SK-N-SH treated with all-trans-retinoic acid at 6 μM for 48 hours (cell line): ENCODE measurements at regions not wholly inside any gene's neighbourhood (a gene's known extent, or its start where the extent isn't known, plus 50 kb on each side); places are given as distances from the start of the nearest gene placed in this dataset.
"Not testable (repeated sequence)": the region's sequence is repeated elsewhere in the genome, so short reads cannot be mapped to it uniquely, and the experiment has no call there.

Source experiments
- ATAC-seq: fragments of 200-7000 bp; cut with Tn5 transposase; 3 replicates; pipeline ENCODE4 v1.9.1; 2020; ENCODE audit warnings: mild to moderate bottlenecking, moderate library complexity
- ARNTL ChIP-seq: fragments of 450-650 bp; formaldehyde crosslinking; IDR thresholded peaks from 2 replicates; pipeline ENCODE4 v1.5.0; 2020; ENCODE audit warnings: low read depth, mild to moderate bottlenecking, moderate library complexity, borderline replicate concordance
- BACH2 ChIP-seq: fragments of 250-450 bp; sonication (Bioruptor Pico); IDR thresholded peaks from 2 replicates; pipeline ENCODE4 v1.9.0; 2021; ENCODE audit warnings: mild to moderate bottlenecking, borderline replicate concordance
- CREB5 ChIP-seq: fragments of 250-450 bp; sonication (Bioruptor Pico); IDR thresholded peaks from 2 replicates; pipeline ENCODE4 v1.5.1; 2020; ENCODE audit warnings: low read depth, mild to moderate bottlenecking, moderate library complexity
- CSDC2 ChIP-seq: fragments of 250-450 bp; sonication (Bioruptor Pico); IDR thresholded peaks from 2 replicates; pipeline ENCODE4 v1.5.0; 2020; ENCODE audit warnings: mild to moderate bottlenecking, moderate library complexity
- CSRNP3 ChIP-seq: fragments of 250-450 bp; sonication (Bioruptor Pico); IDR thresholded peaks from 2 replicates; pipeline ENCODE4 v1.5.1; 2021; ENCODE audit warnings: mild to moderate bottlenecking, moderate library complexity
- GLIS3 ChIP-seq: fragments of 250-450 bp; sonication (Bioruptor Pico); IDR thresholded peaks from 2 replicates; pipeline ENCODE4 v1.5.0; 2020; ENCODE audit warnings: mild to moderate bottlenecking, moderate library complexity
- PATZ1 ChIP-seq: fragments of 250-450 bp; sonication (Bioruptor Pico); IDR thresholded peaks from 2 replicates; pipeline ENCODE4 v1.8.0; 2020; ENCODE audit warnings: mild to moderate bottlenecking, moderate library complexity, borderline replicate concordance
- PPARA ChIP-seq: fragments of 250-450 bp; sonication (Bioruptor Pico); IDR thresholded peaks from 2 replicates; pipeline ENCODE4 v1.5.0; 2020; ENCODE audit warnings: mild to moderate bottlenecking, borderline replicate concordance
- RARB ChIP-seq: fragments of 250-450 bp; sonication (Bioruptor Pico); IDR thresholded peaks from 2 replicates; pipeline ENCODE4 v1.8.0; 2021; ENCODE audit warnings: mild to moderate bottlenecking, moderate library complexity
- TOX ChIP-seq: fragments of 250-450 bp; sonication (Bioruptor Pico); IDR thresholded peaks from 2 replicates; pipeline ENCODE4 v1.8.0; 2021; ENCODE audit warnings: mild to moderate bottlenecking, moderate library complexity, borderline replicate concordance
- ZC3H10 ChIP-seq: fragments of 250-450 bp; sonication (Bioruptor Pico); IDR thresholded peaks from 2 replicates; pipeline ENCODE4 v1.5.1; 2021; ENCODE audit warnings: mild to moderate bottlenecking, moderate library complexity
- ZFP30 ChIP-seq: fragments of 450-650 bp; formaldehyde crosslinking; IDR thresholded peaks from 2 replicates; pipeline ENCODE4 v1.5.0; 2022; ENCODE audit warnings: mild to moderate bottlenecking, moderate library complexity
- ZNF565 ChIP-seq: fragments of 450-650 bp; formaldehyde crosslinking; conservative IDR thresholded peaks from 2 replicates; pipeline ENCODE4 v1.5.0; 2020; ENCODE audit warnings: low read depth, mild to moderate bottlenecking, moderate library complexity
- ZNF70 ChIP-seq: fragments of 450-650 bp; formaldehyde crosslinking; IDR thresholded peaks from 2 replicates; pipeline ENCODE4 v1.5.0; 2020; ENCODE audit warnings: mild to moderate bottlenecking, moderate library complexity
- ZNF8 ChIP-seq: fragments of 450-650 bp; formaldehyde crosslinking; IDR thresholded peaks from 2 replicates; pipeline ENCODE4 v1.5.0; 2020; ENCODE audit warnings: mild to moderate bottlenecking, moderate library complexity
- TF ChIP-seq, protein P1 (sequence below): fragments of 250-450 bp; sonication (Bioruptor Pico); IDR thresholded peaks from 2 replicates; pipeline ENCODE4 v1.8.0; 2021; ENCODE audit warnings: low read depth, mild to moderate bottlenecking, moderate library complexity, borderline replicate concordance

DNA sequence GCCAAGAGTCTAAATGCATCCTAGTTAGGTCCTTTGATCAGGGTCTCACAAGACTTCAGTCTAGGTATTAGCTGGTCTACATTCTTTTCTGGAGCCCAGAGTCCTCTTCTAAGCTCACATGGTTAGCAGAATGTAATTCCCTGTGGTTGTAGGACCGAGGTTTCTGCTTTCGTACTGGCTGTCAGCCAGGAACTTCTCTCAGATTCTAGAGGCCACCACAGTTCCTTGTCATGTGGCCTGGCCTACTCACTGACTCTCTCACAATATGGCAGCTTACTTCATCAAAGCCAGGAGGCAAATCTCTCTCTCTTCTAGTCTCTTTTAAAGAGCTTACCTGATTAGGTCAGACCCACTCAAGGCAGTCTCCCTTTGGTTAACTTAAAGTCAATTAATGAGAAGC, 82.9 kb downstream of the POU4F1 start:
- TF ChIP-seq CSDC2 (CRISPR knock-in tag) = no peak
- no peak for TF ChIP-seq ZFP30 (CRISPR knock-in tag)
- no peak for TF ChIP-seq BACH2 (CRISPR knock-in tag)
- TF ChIP-seq ZC3H10 (CRISPR knock-in tag) = no peak
- TF ChIP-seq ARNTL (CRISPR knock-in tag) = no peak
- no peak for TF ChIP-seq GLIS3 (CRISPR knock-in tag)
- TF ChIP-seq TOX (CRISPR knock-in tag) = no peak
- no peak for TF ChIP-seq ZNF565 (CRISPR knock-in tag)
- TF ChIP-seq CSRNP3 (CRISPR knock-in tag) = no peak
- TF ChIP-seq, protein P1, sequence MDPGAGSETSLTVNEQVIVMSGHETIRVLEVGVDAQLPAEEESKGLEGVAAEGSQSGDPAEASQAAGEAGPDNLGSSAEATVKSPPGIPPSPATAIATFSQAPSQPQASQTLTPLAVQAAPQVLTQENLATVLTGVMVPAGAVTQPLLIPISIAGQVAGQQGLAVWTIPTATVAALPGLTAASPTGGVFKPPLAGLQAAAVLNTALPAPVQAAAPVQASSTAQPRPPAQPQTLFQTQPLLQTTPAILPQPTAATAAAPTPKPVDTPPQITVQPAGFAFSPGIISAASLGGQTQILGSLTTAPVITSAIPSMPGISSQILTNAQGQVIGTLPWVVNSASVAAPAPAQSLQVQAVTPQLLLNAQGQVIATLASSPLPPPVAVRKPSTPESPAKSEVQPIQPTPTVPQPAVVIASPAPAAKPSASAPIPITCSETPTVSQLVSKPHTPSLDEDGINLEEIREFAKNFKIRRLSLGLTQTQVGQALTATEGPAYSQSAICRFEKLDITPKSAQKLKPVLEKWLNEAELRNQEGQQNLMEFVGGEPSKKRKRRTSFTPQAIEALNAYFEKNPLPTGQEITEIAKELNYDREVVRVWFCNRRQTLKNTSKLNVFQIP (CRISPR knock-in tag) = no peak
- TF ChIP-seq RARB (CRISPR knock-in tag) = no peak
- TF ChIP-seq ZNF70 (CRISPR knock-in tag) = no peak
- ATAC-seq = no peak

- not testable (repeated sequence) for ATAC-seq
Measured at GRCh38 chr13:78518482-78518881, 84.9 kb downstream of the POU4F1 start.

DNA sequence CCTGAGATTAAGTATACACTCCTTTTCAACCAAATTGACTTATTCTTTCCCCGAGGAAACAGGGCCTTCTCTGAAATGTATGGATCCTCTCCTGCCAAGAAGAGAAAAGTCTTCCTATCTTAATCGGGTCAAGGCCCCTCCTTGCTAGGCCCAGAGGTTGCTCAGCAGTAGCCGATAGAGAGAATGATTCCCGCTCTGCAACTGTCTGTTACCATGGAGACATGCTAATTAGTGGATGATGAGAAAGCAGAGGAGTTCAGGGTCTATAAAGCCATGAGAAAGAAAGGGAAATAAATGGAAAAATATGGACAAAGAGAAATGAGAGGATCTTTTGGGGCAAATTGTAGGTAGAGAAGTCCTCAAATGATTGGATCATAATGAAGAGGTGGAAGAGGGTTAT, 103.5 kb downstream of the POU4F1 start:
- no peak for ATAC-seq
- TF ChIP-seq PPARA = no peak

DNA sequence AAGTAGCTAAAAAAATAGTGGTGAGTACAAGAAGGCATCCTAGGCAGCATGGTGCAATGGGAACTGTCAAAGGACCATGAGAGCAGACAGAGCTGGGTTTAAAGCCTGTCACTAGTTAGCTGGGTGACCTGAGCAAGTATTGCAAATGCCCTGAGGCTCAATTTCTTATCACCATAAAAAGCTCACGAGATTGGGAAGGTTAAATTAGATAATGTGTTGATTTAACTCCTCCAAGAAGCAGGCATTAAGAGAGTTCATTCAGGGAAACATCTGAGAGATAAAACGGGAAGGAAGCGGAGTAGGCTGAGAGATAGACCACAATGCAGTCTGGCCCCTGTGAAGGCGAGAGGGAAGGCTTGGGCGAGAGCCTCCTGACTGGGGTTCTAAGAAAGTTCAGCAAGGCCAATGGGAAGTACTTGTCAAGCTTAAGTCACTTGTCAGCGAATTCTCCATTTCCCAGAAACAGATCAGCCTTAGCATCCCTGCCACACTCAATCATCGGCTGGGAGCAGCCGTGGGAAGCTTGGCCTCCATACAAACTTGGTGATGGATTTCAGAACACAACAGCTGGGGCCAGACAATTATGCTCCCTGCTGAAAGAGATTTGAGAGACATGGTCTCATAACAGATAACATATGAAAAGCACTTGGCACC, 105.5 kb downstream of the POU4F1 start:
- ATAC-seq = no peak
- TF ChIP-seq TOX (CRISPR knock-in tag) (no peak), ZNF8 (no peak)

DNA sequence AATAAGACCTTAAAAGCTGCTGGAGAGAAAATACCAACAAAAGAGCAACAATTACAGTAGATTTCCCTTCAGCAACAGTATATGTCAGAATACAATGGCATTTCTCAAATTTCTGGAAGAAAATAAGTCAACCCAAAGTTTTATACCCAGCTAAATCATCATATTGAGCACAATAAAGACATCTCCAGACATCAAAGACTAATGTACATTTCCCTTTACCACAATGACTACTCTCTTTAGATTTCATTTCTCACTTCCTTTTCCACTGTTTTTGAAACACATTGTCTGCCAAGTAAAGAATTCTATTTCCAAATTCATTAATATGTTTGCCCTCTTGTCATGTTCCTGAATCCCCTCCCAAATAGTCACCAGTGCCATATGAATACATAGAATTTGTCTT, 111.4 kb downstream of the POU4F1 start:
- TF ChIP-seq ZFP30 (CRISPR knock-in tag) (no peak), ZNF565 (CRISPR knock-in tag) (no peak), PATZ1 (no peak), CSRNP3 (CRISPR knock-in tag) (no peak), ZNF70 (CRISPR knock-in tag) (no peak), CSDC2 (CRISPR knock-in tag) (no peak)
- no peak for ATAC-seq

DNA sequence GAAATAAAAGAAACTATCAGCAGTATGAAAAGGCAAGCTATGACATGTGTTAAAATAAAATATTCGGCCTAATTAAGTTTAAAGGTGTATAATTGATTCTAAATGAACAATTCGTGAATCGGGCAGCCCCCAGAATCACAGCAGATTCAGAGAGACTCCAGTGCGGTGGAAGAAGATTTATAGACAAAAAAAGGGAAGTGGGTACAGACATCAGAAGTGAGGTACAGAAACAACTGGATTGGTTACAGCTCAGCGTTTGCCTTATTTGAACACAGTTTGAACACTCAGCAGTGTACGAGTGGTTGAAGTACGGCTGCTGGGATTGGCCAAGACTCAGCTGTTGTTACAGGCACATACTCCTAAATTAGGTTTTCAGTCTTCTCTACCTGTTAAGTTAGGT, 113.1 kb downstream of the POU4F1 start:
- ATAC-seq = not testable (repeated sequence)

DNA sequence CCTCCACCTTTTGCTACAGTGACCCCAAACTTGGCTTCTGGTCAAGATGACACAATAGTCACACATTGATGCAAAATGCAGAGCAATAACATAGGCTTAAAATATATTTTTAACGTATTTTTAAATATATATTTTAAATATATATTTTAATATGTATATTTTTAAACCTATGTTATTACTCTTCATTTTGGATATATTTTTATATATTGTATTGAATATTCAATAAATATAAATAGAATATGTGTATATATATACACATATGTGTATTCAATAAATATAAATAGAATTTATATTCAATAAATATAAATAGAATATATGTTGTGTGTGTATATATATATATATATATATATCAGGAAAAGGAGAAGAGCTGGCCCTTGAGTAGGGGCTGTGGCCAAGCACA, 115.6 kb downstream of the POU4F1 start:
- no peak for ATAC-seq
- TF ChIP-seq RARB (CRISPR knock-in tag) = no peak
- no peak for TF ChIP-seq CREB5 (CRISPR knock-in tag)
- TF ChIP-seq ZNF70 (CRISPR knock-in tag) = no peak
- no peak for TF ChIP-seq CSRNP3 (CRISPR knock-in tag)
- TF ChIP-seq ZC3H10 (CRISPR knock-in tag) = no peak
- TF ChIP-seq ARNTL (CRISPR knock-in tag) = no peak
